Stimulated activated naive CD8-positive, alpha-beta T cell treated with anti-CD3 and anti-CD28 coated beads, Interleukin-15, Interleukin-2, amounts not matched to agents 100 U/mL and 50 U/mL, for 24 hours (primary cell): ENCODE measurements at regions not wholly inside any gene's neighbourhood (a gene's known extent, or its start where the extent isn't known, plus 50 kb on each side); places are given as distances from the start of the nearest gene placed in this dataset.

Experiments used
- ATAC-seq: fragments of 150-1000 bp; cut with Tn5 transposase; one replicate; pipeline ENCODE4 v1.10.0; 2021
- DNase-seq: peaks from one replicate; pipeline ENCODE4 v3.0.0; 2021

DNA sequence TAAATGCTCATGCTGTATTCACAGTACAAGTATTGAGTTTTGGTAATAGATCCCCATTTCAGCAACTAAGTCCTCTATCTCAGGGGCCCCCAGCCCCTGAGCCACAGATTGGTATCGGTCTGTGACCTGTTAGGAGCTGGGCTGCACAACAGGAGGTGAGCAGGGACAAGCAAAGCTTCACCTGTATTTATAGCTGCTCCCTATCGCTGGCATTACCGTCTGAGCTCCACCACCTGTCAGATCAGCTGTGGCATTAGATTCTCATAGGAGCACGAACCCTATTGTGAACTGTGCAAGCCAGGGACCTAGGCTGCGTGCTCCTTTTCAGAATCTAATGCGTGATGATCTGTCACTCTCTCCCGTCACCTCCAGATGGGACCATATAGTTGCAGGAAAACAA is 262.8 kb upstream of the UBE2E2 start:
- no peak for ATAC-seq
- no peak for DNase-seq

DNA sequence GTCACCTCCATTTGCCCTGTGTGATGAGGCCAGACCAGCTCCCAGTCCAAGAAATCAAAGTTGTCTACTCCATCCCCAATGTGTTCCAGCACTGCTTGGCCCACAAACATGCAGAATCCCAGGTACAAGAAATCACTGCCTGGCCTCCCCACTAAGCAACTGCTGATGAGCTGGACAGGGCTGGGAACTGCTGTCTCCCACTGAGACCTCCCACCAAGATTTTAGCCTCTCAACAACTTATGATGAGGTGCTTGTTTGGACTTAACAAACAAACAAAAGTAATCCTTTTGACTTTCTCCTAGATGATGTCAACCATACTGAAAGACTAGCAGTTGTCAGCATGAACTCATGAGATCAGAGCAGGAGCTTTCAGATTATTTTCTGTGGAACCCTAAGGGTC is 260.1 kb upstream of the UBE2E2 start:
- ATAC-seq (no peak), DNase-seq (no peak)

DNA sequence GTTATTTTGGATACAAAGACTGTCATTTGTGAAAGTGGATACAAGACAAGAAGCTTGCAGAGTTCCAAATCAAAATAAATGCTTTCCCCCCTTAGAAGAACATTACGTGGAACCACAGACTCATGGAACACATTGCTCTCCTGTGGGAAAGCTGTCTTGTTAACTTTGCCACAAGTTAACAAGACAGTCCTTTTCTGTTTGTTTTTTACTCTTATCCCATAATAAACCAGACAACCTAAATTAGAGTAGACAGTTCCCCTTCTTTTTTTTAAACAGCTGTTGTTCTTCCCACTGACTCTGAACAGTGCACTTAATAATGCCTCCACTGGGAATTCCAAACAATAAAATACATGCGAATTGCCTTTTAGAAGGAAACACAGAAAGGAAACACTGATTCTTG is 255.3 kb upstream of the UBE2E2 start:
- DNase-seq (no peak), ATAC-seq (no peak)

DNA sequence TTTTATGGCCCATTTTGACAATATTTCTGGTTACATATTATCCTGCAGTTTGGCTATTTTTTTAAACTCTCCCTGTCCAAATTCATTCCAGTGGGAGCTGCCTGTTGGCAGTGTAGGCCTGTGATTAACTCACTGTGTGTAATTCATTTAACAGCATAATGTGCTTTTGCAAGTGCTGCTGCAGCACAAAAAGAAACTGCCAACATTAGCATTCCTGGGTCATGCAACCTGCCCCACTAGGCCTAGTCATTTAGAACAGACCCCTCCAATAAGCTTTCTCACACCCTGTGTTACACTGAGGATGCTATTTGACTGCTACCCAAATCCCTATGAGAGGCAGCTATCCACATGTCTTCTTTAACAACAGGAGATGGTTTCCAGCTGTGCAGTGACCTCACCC is 251.2 kb upstream of the UBE2E2 start:
- no peak for DNase-seq
- ATAC-seq: no peak

DNA sequence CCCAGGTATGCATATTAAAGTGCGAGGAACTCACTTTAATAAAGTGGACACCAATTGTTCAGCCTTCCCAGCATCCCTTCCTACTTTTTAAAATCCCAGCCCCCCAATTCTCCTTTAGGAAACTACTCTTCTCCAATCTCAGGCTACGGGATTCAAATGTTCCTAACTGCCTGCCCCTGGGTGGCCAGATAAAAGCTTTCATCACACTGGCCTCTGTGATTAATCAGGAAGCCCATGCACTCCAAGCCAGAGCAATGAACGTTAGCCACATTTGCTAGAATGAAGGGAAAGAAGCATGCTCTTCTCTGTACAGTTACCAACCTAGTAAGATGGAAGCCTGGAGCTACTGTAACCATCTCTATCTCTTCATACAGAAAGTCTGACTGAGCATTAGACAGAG is 250.3 kb upstream of the UBE2E2 start:
- DNase-seq (no peak), ATAC-seq (no peak)

DNA sequence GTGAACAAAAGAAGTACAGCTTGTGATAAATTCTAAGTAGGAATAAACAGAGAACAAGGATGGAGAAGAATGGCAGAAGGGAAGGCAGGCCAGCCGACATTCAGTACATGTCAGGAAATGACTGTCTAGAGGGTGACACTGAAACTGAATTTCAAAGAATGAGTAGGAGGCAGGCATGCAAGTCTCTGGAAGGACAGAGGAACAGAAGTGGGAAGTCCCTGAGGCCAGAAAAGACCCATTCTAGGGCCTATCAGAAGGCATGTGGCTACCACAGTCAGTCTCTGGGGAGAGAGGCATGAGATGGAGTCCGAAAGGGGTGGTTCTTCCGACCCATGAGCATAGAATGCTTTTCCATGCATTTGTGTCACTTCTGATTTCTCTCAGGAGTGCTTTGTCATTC is 243.5 kb upstream of the UBE2E2 start:
- DNase-seq (no peak), ATAC-seq (peak; percentile 57)

DNA sequence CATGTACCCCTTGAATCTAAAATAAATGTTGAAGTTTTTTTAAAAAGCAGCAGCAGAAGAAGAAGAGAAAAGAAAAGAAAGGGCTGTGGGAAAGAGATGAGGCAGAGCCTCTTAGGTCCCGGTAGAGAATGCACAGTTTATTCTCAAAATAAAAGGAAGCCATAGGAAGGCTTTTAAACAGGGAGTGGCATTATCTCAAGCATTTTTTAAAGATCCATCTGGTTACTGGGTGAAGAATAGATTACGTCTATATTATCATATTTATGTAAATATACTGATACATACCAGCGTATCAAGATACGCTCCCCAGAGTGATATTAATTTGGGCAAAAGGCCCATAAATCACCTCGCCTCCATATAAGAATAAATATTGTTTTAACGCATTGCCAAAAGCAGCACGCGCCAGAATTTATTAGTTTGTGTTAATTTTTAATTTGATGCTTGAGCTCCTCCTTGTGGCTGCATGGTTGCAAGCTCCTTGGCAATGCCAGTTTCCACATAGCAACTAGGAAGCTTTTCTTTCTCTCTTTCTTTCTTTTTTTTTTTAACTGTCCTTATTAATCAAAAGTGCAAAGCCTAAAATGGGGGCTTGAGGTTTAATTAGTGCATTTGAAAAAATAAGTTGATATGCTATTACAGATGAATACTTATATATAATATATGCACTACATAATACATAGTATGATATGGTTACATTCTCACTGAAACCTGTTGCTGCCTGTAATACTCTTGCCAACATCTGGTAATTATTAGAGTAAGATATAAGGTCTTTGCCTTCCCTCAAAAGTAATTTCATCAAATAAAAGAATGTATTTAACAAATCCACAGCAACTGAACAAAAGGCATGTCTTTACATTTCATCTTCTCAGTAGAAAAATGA is 242.8 kb upstream of the UBE2E2 start:
- ATAC-seq: no peak
- DNase-seq: peak; percentile 14

DNA sequence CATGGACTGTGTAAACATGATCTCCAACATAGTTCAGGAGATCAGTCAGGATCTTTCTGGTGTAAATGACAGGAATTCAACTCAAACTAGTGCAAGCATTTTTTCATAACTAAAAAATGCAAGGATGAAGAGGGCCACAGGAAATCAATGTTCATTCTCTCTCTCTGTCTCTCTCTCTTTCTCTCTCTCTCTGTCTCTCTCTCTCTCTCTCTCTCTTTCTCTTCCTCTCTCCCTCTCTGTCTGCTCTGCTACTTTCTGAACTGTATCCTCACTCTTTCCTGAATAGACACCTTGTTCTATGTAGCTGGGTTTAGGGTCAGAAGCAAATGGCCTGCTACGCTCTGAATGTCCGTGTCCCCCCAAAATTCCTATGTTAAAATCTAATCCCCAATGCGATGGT is 240.9 kb upstream of the UBE2E2 start:
- ATAC-seq: no peak
- DNase-seq: no peak

DNA sequence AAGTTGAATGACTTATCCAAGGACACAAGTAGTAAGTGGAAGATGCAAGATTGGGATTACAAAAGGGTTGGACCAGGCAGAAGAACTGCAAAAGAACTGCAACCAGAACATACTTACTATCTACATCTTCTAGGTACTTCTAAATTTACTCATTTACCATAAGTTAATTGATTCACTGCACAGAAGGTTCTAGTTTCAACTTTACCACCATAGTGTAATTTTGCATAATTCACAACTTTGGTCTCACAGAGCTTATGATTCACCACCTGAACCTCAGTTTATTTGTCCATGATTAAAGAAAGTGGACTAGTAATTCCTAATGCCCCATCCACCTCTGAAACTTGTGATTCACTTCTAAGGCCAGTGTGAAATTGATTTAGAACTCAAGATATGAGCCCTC is 236.8 kb upstream of the UBE2E2 start:
- ATAC-seq: no peak

DNA sequence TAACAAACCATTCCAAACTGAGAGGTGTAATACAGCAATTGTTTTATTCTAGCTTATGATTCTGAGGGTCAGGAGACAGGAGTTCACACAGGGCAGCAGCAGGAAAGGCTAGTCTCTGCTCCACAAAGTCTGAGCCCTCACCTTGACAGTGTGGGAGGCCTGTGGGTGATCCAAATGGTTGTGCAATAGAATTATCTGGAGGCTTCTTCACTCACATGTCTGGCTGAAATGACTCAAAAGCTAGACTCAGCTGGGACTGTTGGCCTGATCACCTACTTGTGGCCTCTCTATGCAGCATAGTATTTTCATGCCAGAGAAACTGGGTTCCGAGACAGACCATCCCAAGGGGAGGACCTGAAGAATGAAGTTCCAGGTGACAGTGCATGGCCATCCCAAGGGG is 233.9 kb upstream of the UBE2E2 start:
- no peak for DNase-seq
- no peak for ATAC-seq

More for the DNA sequence above, 236.8 kb upstream of the UBE2E2 start:
- DNase-seq: no peak

DNA sequence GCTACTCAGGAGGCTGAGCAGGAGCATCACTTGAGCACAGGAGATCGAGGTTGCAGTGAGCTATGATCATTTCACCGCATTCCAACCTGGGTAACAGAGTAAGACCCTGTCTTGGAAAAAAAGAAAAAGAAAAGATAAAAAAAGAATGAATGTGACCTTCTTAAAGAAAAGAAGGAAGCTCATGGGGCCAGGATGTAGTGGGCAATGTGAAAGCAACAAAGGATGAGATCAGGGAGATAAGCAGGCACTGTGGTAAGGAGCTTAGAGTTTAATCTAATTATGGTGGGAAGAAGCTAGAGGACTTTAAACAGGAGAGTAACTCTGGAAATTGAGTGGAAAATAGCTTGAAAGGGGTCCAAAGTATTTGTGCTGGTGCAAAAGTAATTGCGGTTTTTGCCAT is 231.6 kb upstream of the UBE2E2 start:
- no peak for ATAC-seq

DNA sequence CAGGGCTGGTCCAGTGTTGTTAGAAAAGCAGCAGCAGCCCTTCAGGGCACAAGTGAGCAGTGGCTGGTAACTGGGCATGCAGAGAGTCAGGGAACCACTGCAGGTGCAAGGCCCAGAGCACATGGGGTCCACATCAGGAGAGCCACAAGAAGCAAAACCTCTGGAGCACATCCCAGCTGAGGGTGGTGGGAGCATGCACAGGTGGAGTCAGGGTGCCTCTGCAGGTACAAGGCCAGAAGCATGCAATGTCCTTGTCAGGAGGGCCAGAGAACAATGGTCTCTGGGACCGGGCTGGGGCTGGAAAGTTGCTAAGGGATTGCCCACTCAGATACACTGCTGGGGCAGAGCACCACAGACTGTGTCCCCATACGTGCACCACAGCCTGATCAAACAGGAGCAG is 226.1 kb upstream of the UBE2E2 start:
- DNase-seq (no peak), ATAC-seq (no peak)

More for the DNA sequence above, 231.6 kb upstream of the UBE2E2 start:
- DNase-seq: no peak

DNA sequence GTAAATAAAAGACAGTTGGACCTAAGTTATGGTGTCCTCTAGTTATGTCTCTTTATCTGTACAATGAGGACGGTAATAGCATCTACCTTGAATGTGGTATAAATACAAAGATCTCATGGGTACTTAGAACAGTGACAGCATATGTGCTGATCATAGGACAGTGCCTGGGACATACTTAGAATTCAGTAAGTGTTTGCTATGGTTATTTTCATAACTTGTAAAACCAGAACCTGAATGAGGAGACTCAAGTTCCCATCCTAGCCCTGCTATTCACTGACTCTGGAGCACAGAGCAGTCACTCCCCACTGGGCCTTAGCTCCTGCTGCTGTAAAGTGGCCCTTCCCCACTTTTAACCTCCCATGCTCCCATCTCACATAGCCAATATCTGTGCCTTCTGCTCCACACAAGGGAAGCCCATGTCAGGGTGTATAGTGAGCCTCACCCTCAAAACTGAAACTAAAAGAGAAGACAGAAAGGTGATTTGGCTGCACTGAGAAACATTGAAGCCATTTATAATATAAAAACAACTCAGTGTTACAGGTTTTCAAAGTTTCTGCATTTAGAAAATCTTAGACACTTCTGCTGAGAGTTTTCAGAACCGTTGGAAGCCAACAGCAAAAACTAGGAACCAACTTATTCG is 225.4 kb upstream of the UBE2E2 start:
- ATAC-seq: no peak

DNA sequence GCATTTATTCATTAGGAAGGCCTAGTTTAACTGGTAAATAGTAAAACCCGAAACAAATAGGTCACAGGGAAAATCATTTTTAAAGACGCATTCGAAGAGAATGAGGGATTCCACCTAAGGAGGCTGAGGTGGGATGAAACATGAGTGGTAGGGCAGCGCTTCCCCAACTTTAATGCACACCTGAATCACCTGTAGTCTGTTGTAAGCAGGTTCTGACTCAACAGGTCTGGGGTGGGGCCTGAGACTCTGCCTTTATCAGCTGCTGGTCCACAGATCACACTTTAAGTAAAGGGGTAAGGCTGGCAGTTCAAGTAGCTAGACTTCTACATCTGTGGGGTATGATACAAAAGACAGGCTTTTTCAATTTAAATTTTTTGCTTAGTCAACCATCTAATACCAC is 223.5 kb upstream of the UBE2E2 start:
- DNase-seq: no peak
- no peak for ATAC-seq

More for the DNA sequence above, 225.4 kb upstream of the UBE2E2 start:
- no peak for DNase-seq

DNA sequence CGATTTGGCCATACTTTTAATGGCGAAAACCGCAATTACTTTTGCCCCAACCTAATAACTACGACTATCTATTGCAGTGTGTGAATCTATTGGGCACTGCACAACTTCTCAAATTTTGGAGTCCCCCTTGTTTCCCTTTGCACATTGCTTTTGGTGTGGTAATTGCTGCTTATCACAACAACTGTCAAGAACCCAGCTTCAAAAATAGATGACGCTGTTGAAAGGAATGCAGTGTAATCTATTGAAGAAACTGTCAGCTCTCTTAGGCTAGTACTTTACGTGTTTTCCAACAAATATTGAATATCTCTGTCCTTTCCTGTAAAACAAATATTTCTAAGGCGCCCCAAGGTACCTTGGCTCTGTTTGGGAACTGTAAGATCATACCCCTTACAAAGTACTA is 222.8 kb upstream of the UBE2E2 start:
- no peak for ATAC-seq
- DNase-seq: no peak

DNA sequence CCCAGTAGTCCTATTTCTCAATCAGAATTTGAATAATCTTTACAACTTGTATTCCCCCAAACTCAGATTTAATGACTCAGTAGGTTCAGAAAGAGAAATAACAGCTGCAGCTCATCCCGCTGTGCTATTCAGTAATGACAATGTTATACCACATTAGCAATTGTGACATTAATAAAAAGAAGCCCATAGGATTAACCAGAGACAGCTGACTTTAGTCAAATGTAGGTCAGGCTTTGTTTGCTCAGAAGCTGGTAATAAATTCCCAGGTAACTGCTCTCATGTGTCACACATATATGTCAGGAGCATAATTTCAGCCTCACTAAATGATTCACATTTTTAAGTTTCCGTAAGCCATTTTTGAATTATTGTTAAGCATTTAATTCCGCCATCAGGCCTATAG is 222.0 kb upstream of the UBE2E2 start:
- no peak for DNase-seq
- no peak for ATAC-seq

DNA sequence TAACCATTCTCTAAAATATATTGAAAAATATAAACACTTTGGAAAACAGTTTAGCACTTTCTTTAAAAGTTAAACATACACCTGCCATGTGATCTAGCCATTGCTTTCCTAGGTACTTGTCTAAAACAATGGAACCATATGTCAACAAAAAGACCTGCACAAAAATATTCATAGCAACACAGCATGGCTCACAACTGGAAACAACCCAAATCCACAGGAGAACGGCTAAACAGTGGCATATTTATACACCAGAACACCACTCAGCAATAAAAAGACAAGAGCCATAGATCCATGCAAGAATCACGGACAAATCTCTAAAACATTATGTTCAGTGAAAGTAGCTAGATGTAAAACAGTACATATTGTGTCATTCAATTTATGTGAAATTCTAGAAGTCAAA is 221.3 kb upstream of the UBE2E2 start:
- ATAC-seq (no peak), DNase-seq (no peak)

DNA sequence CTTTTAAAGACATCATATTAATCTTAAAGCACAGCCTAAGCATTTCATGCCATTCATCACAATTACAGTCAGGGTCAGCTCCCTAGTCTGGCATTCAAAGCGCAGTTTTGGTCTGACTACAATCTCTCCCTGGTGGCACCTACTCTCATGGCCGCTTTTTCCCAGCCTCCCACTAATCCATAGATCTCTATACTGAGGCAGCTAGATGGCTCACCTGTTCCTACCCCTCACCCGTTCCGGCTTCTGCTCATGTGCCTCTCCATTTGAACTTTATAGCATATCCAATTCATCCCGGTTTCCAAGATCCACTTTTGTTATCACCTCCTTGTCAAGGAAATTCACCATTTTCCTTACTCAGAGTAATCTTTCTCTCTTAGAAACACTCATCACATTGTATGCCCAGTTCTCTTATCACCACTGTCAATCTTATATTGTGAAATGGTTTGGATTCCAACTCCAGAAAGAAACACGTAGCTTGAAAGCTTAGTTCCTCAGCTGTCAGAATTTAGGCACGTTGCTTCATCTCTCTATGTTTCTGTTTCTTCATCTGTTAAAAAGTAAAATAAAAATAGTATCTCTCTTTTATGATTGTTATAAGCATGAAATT is 220.0 kb upstream of the UBE2E2 start:
- ATAC-seq (no peak), DNase-seq (no peak)

DNA sequence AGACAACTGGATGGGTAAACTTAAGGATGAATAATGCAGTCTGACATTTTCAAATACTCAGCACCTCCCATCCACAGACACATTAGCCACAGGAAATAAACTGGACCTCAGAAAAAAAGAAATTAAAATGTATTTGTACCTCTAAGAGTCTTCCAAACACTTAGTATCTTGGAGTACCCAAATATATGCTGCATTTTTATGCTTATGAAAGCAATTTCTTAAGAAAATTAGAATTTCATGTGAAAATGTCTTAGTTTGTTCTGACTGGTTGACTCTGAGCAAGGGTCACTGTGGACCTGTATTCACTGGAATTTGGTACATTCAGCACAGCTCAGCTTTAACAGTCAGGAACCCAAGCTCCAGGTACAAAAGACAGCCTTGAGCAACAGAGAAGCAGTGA is 216.2 kb upstream of the UBE2E2 start:
- ATAC-seq (no peak), DNase-seq (no peak)

DNA sequence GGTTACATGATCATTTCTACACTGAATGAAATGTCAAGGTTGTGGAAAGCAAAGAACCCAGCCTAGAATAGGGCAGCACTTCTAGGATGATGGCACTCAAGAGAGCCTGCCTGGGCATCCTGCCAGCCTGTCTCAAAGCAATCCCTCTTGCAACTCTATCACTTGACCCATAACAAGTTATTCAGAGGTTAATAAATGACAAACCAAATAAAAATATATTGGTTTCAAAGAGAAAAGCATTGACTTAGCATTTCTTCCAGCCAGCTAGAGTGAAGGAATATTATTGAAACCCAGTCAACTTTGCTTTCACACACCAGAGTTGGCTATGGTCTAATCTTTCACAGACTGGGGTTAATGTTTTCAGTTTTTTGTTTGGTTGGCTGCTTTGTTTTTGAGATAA is 214.6 kb upstream of the UBE2E2 start:
- ATAC-seq: no peak
- DNase-seq: no peak

DNA sequence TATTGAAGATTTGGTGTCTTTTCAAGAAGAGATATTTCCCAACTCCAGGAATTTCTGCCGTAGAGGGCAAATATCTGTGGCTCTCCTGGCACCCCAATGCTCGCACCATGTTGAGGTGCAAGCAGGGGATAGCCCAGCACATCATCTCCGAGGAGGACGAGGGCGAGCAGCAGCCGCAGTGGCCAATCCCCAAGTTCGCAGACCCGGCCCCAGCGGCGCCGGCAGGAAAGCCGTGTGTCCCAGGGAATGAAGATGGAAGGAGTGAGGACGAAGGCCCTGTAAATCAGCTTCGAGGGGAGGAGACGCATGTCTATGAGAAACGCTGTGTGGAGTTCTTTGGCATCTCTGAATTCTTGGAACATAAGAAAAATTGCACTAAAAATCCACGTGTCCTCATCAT is 213.4 kb upstream of the UBE2E2 start:
- ATAC-seq (no peak), DNase-seq (no peak)

DNA sequence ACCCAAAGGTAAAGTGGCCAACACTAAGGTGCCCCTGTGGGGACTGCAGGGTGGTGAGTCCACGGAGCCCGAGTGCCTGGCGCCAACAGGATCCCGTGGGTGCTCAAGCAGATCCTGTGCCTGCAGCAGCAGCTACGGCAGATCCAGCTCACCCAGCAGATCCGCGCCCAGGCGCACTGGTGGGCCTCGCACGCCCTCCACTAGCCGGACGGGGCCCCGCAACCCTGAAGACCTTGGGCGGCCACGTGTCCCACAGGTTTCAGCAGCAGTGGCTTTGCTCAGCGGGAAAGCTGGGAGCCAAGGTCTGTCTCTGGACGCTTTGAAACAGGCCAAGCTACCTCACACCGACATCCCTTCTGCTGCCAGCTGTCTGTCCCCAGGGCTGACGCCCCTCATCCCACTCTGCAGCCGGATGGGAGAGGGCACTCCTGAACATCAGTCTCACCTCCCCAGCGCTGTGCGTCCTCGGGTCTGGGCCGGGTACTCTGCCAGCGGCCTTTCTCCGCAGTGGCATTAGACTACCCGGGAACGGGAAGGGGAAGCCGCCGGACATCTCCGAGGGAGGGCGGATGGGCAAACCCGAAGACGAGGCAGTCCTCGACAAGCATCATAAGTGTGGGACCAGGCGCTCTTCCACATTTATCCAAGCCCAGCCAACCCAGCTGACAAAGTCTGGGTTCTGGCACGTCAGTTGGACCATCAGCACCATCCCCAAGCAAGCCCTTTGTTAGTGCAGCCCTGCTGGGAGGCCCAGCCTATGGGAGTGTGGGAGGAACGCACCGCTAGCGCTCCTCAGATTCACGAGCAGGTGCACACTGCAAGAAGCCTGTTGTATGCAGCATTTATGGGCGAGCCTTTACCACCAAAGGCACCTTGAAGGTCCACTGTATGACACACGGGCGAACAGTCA is 212.6 kb upstream of the UBE2E2 start:
- ATAC-seq: no peak
- no peak for DNase-seq
